Glutamatergic neuron (in vitro differentiated cells): ENCODE measurements at regions not wholly inside any gene's neighbourhood (a gene's known extent, or its start where the extent isn't known, plus 50 kb on each side); places are given as distances from the start of the nearest gene placed in this dataset.
"Not testable (repeated sequence)": the region's sequence is repeated elsewhere in the genome, so short reads cannot be mapped to it uniquely, and the experiment has no call there.

Experiments
- DNase-seq: peaks from one replicate; pipeline ENCODE4 v3.0.0; 2022
- H3K27ac Mint-ChIP-seq: one replicate; pipeline ENCODE4 v1.8.0; 2020; ENCODE audit warnings: mild to moderate bottlenecking, mixed read lengths, inconsistent platforms; ENCODE audit not compliant: unreplicated experiment
- H3K27me3 Mint-ChIP-seq: one replicate; pipeline ENCODE4 v1.8.0; 2020; ENCODE audit warnings: mild to moderate bottlenecking, moderate library complexity, mixed read lengths, inconsistent platforms; ENCODE audit not compliant: unreplicated experiment
- H3K36me3 Mint-ChIP-seq: one replicate; pipeline ENCODE4 v1.8.0; 2020; ENCODE audit warnings: mild to moderate bottlenecking, mixed read lengths, inconsistent platforms; ENCODE audit not compliant: unreplicated experiment
- H3K4me1 Mint-ChIP-seq: one replicate; pipeline ENCODE4 v1.8.0; 2020; ENCODE audit warnings: mild to moderate bottlenecking, low read depth, mixed read lengths, inconsistent platforms; ENCODE audit not compliant: unreplicated experiment
- H3K4me3 Mint-ChIP-seq: one replicate; pipeline ENCODE4 v1.8.0; 2020; ENCODE audit warnings: mild to moderate bottlenecking, mixed read lengths, inconsistent platforms; ENCODE audit not compliant: unreplicated experiment
- H3K9me3 Mint-ChIP-seq: one replicate; pipeline ENCODE4 v1.8.0; 2020; ENCODE audit warnings: mild to moderate bottlenecking, moderate library complexity, mixed read lengths, inconsistent platforms; ENCODE audit not compliant: unreplicated experiment
- TF ChIP-seq, protein P1 (sequence below): fragments of 200-600 bp; sonication (generic); IDR thresholded peaks from one replicate; pipeline ENCODE4 v1.5.0; 2021; ENCODE audit not compliant: partially characterized antibody, unreplicated experiment

DNA sequence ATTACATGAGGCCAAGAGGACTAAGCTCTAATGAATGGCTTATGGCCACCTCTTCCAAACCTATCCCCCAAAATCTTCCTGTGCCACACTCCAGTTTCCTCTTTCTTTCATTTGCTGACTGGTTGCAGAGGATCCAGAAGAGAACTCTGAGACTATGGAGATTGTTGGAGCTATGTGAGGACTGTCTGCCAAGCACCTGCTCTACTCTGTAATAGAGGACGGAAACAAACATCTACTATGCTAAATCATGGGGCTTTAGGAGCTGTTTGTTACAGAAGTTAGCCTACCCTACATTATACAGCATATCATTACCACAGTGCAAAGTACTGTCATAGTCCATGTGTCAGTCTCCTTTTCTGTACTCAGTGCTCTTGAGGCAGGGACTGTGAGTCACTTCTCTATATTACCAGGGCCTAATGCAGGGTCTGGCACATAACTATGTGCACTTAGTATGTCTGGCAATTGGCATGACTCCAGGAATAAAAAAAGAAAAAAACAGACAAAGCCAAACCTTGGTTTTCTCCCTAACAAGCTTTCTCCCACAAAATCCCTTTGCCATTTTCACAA lies 95.1 kb downstream of the RPAP3 start:
- TF ChIP-seq, protein P1, sequence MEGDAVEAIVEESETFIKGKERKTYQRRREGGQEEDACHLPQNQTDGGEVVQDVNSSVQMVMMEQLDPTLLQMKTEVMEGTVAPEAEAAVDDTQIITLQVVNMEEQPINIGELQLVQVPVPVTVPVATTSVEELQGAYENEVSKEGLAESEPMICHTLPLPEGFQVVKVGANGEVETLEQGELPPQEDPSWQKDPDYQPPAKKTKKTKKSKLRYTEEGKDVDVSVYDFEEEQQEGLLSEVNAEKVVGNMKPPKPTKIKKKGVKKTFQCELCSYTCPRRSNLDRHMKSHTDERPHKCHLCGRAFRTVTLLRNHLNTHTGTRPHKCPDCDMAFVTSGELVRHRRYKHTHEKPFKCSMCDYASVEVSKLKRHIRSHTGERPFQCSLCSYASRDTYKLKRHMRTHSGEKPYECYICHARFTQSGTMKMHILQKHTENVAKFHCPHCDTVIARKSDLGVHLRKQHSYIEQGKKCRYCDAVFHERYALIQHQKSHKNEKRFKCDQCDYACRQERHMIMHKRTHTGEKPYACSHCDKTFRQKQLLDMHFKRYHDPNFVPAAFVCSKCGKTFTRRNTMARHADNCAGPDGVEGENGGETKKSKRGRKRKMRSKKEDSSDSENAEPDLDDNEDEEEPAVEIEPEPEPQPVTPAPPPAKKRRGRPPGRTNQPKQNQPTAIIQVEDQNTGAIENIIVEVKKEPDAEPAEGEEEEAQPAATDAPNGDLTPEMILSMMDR, result no peak
- no peaks in the 10 kb centered on the region for H3K27me3 Mint-ChIP-seq
- H3K9me3 Mint-ChIP-seq, result peaks cover 19% of the 10 kb centered on the region
- no peak for DNase-seq
- peaks cover 40% of the 10 kb centered on the region for H3K36me3 Mint-ChIP-seq
- no peak overlapping the region for H3K4me3 Mint-ChIP-seq
- H3K27ac Mint-ChIP-seq, result no peak overlapping the region
- H3K4me1 Mint-ChIP-seq, result no peaks in the 10 kb centered on the region

DNA sequence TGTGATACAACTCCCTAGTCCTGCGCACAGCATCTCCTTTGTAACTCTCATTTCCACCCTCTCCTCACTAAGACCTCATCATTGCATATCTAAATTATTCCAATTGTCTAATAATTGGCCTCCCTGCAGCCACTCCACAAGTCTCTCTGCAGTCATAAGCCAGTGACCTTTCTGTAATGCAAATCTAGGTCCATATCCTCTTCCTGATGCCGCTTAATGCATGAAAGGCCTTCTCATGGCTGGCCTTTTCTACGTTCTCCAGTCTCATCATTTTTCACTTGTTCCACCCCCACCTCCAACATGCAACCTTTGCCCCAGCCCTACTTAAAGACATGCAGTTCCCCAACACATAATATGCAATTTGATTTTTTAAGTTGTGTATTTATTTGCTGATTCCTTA lies 96.0 kb downstream of the RPAP3 start:
- Mint-ChIP-seq H3K27me3 (no peaks in the 10 kb centered on the region), H3K36me3 (peaks cover 45% of the 10 kb centered on the region)

DNA sequence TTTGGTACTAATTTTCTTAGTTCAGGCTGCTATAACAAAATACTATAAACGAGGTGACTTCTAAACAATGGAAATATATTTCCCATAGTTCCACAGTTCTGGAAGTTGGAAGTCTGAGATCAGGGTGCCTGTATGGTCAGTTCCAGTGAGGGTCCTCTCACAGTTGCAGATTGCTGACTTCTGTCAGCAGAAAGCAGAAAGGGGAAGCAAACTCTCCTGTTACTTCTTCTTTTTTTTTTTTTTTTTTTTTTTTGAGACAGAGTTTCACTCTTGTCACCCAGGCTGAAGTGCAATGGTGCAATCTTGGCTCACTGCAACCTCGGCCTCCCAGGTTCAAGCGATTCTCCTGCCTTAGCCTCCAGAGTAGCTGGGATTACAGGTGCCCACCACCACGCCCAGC lies 97.2 kb downstream of the RPAP3 start:
- not testable (repeated sequence) for H3K4me1 Mint-ChIP-seq
- Mint-ChIP-seq H3K36me3 (peaks cover 45% of the 10 kb centered on the region), H3K9me3 (peaks cover 17% of the 10 kb centered on the region)

More for the DNA sequence above, 96.0 kb downstream of the RPAP3 start:
- TF ChIP-seq, protein P1, result no peak
- Mint-ChIP-seq H3K27ac (no peak overlapping the region), H3K9me3 (peaks cover 23% of the 10 kb centered on the region), H3K4me3 (no peak overlapping the region), H3K4me1 (no peaks in the 10 kb centered on the region)
- DNase-seq, result no peak

DNA sequence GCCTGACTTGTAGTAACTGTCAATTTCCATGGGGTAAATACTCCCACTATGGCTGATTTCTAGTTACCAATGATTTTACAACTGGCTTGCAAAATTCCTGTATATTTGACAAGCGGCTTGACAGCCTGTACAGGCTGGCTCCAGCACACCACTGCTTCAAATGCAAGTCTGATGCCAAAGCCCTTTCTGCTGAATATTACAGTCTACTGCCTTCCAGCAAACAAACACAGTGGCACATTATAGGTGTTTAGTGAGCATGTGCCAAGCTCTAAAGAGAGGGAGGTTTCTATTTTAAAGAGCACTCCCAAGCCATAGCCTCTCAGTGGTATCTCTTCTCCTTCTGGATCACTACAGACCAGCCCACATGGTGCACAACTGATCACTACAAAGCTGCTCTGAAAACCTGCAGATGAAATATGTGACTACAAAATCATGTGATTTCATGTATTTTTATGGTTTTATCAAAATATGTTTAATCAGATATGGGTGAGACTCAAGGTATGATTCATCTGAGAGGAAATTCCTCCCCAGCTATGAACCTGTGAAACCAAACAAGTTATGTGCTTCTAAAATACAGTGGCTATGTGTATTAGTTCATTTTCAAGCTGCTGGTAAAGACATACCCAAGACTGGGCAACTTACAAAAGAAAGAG lies 101.5 kb downstream of the RPAP3 start:
- H3K9me3 Mint-ChIP-seq, result peaks cover 13% of the 10 kb centered on the region
- no peak for DNase-seq
- TF ChIP-seq, protein P1, result no peak

More for the DNA sequence above, 97.2 kb downstream of the RPAP3 start:
- not testable (repeated sequence) for H3K4me3 Mint-ChIP-seq, H3K27ac Mint-ChIP-seq, H3K27me3 Mint-ChIP-seq, DNase-seq

DNA sequence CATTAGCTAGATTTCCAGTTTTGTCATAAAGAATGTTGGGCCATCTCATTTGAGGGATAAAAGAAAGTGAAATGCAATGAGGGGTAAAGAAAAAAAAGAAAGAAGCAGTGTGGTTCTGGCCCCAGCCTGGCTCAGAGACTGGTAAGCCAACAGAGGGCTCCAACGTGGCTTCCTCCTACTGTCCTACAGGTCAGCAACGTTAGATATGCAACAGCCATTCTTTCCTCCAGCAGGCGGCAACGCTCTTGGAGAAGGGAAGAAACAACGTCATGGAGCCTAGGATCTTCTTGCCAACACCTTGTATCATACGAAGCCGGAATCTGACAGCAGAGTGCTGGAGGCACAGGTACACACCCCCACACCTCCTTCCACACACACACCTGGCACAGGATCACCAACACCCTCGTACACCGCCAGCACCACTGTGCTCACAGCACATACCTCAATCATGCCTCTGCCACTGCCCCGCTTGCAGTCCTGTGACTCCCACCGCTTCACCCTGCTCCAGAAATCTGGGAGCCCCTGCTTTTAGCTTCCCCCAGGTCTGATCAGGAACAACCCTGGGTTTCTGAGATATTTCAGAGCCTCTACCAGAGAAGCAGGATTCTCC lies 102.8 kb downstream of the RPAP3 start:
- no peak for DNase-seq
- Mint-ChIP-seq H3K36me3 (peaks cover 19% of the 10 kb centered on the region), H3K27me3 (no peaks in the 10 kb centered on the region), H3K27ac (no peak overlapping the region), H3K4me3 (no peak overlapping the region), H3K4me1 (no peaks in the 10 kb centered on the region), H3K9me3 (peaks cover 17% of the 10 kb centered on the region)
- TF ChIP-seq, protein P1, result no peak

More for the DNA sequence above, 101.5 kb downstream of the RPAP3 start:
- Mint-ChIP-seq H3K4me3 (no peak overlapping the region), H3K27ac (no peak overlapping the region), H3K36me3 (peaks cover 19% of the 10 kb centered on the region), H3K27me3 (no peaks in the 10 kb centered on the region), H3K4me1 (no peaks in the 10 kb centered on the region)
